ENCODE measurements at regions not wholly inside any gene's neighbourhood (a gene's known extent, or its start where the extent isn't known, plus 50 kb on each side); places are given as distances from the start of the nearest gene placed in this dataset.

DNA sequence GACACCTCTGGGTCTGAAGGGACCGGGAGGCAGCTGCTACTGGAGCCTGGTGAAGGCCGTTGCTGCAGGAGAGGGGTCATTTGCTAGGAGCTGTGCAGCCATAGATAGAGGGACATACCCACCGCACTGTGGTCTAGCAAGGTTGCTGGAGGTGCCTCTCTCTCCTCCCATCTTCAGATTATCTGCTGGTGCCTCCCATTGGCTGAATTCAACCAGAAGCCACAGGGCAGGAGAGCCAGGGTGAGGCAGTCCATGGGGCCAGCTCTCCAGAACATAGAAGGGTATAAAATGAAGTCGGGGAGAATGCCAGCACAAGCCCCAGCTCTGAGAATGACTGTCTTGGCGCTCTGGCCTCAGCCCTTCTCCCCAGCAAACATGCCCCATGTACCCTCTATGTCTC, 98.0 kb downstream of the VEGFA start:
- TF ChIP-seq, protein P1, sequence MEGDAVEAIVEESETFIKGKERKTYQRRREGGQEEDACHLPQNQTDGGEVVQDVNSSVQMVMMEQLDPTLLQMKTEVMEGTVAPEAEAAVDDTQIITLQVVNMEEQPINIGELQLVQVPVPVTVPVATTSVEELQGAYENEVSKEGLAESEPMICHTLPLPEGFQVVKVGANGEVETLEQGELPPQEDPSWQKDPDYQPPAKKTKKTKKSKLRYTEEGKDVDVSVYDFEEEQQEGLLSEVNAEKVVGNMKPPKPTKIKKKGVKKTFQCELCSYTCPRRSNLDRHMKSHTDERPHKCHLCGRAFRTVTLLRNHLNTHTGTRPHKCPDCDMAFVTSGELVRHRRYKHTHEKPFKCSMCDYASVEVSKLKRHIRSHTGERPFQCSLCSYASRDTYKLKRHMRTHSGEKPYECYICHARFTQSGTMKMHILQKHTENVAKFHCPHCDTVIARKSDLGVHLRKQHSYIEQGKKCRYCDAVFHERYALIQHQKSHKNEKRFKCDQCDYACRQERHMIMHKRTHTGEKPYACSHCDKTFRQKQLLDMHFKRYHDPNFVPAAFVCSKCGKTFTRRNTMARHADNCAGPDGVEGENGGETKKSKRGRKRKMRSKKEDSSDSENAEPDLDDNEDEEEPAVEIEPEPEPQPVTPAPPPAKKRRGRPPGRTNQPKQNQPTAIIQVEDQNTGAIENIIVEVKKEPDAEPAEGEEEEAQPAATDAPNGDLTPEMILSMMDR (conservative IDR thresholded peaks at IDR 0.05 in 1 of 2, IDR thresholded peaks at IDR 0.05 in 1 of 2; ENCODE audit: extremely low read depth in 1 of 2, insufficient read depth in 1 of 2, low read depth in 1 of 2, low read length in 2 of 2) = no peak
- TF ChIP-seq EZH2 (IDR thresholded peaks at IDR 0.05; ENCODE audit: borderline replicate concordance, low read length) = no peak
